Loucy (cell line): ENCODE measurements at regions not wholly inside any gene's neighbourhood (a gene's known extent, or its start where the extent isn't known, plus 50 kb on each side); places are given as distances from the start of the nearest gene placed in this dataset.

Experiments
- EZH2phosphoT487 ChIP-seq: fragments of 200-600 bp; IDR thresholded peaks from 2 replicates; pipeline ENCODE4 v1.6.1; 2018; ENCODE audit warnings: antibody characterized with exemption, mild to moderate bottlenecking, moderate library complexity, borderline replicate concordance
- TF ChIP-seq, protein P1 (sequence below): fragments of 200-600 bp; sonication (generic); conservative IDR thresholded peaks from 2 replicates; pipeline ENCODE4 v1.5.1; 2014; ENCODE audit warnings: mild to moderate bottlenecking, antibody characterized with exemption, low read length

DNA sequence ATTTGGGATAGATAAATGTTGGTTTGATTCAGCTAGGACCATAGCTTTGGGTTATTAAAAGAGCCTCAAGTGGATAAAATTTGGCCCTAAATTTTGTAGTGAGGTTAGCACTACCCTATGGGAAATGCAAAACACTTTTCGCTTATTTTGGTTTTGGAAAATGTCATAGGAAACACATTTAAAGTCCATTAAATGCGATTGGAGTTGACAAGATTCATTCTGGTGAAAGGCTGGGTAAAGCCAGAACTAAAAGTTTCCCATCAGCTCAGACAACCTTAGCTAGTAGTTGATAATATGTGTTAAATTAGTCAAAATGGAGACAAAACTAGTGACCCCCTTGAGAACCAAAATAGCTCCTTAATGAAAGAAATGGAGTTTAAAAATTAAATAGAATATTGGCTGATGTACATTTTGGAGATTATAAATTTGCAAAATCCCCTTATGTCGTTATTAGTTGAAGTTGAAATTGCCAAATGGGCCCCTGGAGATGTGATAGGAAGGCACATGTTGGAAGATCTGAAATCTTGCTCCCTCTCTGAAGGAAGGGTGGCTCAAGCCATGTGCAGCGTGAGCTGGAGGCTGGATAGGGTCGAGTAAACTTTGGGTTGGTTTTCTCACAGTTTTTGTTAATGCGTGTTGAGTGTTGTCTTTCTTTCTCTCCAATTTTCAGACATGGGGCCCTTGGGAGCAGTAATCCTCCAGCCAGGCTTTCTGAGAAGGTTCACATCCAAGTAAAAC, 72.8 kb downstream of the CD83 start:
- TF ChIP-seq, protein P1, sequence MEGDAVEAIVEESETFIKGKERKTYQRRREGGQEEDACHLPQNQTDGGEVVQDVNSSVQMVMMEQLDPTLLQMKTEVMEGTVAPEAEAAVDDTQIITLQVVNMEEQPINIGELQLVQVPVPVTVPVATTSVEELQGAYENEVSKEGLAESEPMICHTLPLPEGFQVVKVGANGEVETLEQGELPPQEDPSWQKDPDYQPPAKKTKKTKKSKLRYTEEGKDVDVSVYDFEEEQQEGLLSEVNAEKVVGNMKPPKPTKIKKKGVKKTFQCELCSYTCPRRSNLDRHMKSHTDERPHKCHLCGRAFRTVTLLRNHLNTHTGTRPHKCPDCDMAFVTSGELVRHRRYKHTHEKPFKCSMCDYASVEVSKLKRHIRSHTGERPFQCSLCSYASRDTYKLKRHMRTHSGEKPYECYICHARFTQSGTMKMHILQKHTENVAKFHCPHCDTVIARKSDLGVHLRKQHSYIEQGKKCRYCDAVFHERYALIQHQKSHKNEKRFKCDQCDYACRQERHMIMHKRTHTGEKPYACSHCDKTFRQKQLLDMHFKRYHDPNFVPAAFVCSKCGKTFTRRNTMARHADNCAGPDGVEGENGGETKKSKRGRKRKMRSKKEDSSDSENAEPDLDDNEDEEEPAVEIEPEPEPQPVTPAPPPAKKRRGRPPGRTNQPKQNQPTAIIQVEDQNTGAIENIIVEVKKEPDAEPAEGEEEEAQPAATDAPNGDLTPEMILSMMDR, result no peak
- TF ChIP-seq EZH2phosphoT487, result no peak
